GM23338 (cell line): ENCODE measurements at regions not wholly inside any gene's neighbourhood (a gene's known extent, or its start where the extent isn't known, plus 50 kb on each side); places are given as distances from the start of the nearest gene placed in this dataset.

Source experiments
- ATAC-seq: fragments of 200-7000 bp; cut with Tn5 transposase; 3 replicates; pipeline ENCODE4 v1.9.1; 2020
- DNase-seq: peaks from one replicate; pipeline ENCODE4 v3.0.0-alpha.2; 2015; ENCODE audit warnings: low spot score
- H2AFZ ChIP-seq: fragments of 200-600 bp; sonication (generic); 2 replicates; pipeline ENCODE4 v1.8.0; 2016; ENCODE audit warnings: antibody characterized with exemption, mild to moderate bottlenecking, moderate library complexity
- H3F3A ChIP-seq: fragments of 200-600 bp; sonication (generic); replicated peaks from 2 replicates; pipeline ENCODE4 v1.8.0; 2017; ENCODE audit warnings: antibody characterized with exemption, mixed run types, low read depth
- H3K27ac ChIP-seq: fragments of 200-600 bp; sonication (generic); 2 replicates; pipeline ENCODE4 v1.6.1; 2016; ENCODE audit warnings: low read depth
- H3K27me3 ChIP-seq: fragments of 200-600 bp; sonication (generic); 2 replicates; pipeline ENCODE4 v1.8.0; 2016; ENCODE audit warnings: mild to moderate bottlenecking, mixed run types, moderate library complexity; ENCODE audit not compliant: insufficient read depth
- H3K36me3 ChIP-seq: fragments of 200-600 bp; sonication (generic); 2 replicates; pipeline ENCODE4 v1.8.0; 2016; ENCODE audit warnings: mild to moderate bottlenecking; ENCODE audit not compliant: insufficient read depth
- H3K4me1 ChIP-seq: fragments of 200-600 bp; sonication (generic); 2 replicates; pipeline ENCODE4 v1.8.0; 2016; ENCODE audit warnings: mild to moderate bottlenecking, moderate library complexity; ENCODE audit not compliant: insufficient read depth
- H3K4me2 ChIP-seq: fragments of 200-600 bp; sonication (generic); 2 replicates; pipeline ENCODE4 v1.7.1; 2017; ENCODE audit warnings: mixed run types
- H3K4me3 ChIP-seq: fragments of 200-600 bp; sonication (generic); 2 replicates; pipeline ENCODE4 v1.6.1; 2016; ENCODE audit warnings: mixed run types
- H3K79me2 ChIP-seq: fragments of 200-600 bp; sonication (generic); replicated peaks from 2 replicates; pipeline ENCODE4 v1.8.0; 2017; ENCODE audit warnings: mild to moderate bottlenecking; ENCODE audit not compliant: insufficient read depth
- H3K9me2 ChIP-seq: fragments of 200-600 bp; sonication (generic); 2 replicates; pipeline ENCODE4 v1.8.0; 2017; ENCODE audit not compliant: insufficient read depth
- H4K20me1 ChIP-seq: fragments of 200-600 bp; sonication (generic); replicated peaks from 2 replicates; pipeline ENCODE4 v1.8.0; 2017; ENCODE audit warnings: mild to moderate bottlenecking; ENCODE audit not compliant: insufficient read depth
- H3K27ac Mint-ChIP-seq: 2 replicates; pipeline ENCODE4 v1.8.0; 2020; ENCODE audit warnings: inconsistent platforms, mild to moderate bottlenecking, moderate library complexity, mixed read lengths
- H3K27me3 Mint-ChIP-seq: 3 replicates; pipeline ENCODE4 v1.8.0; 2022; ENCODE audit warnings: low read depth, mild to moderate bottlenecking, moderate library complexity, mixed read lengths, inconsistent platforms; ENCODE audit not compliant: insufficient read depth, poor library complexity
- H3K36me3 Mint-ChIP-seq: 3 replicates; pipeline ENCODE4 v1.8.0; 2021; ENCODE audit warnings: low read depth, mild to moderate bottlenecking, inconsistent platforms, moderate library complexity, mixed read lengths
- H3K4me1 Mint-ChIP-seq: 3 replicates; pipeline ENCODE4 v1.8.0; 2020; ENCODE audit warnings: mild to moderate bottlenecking, inconsistent platforms, mixed read lengths
- H3K4me3 Mint-ChIP-seq: 3 replicates; pipeline ENCODE4 v1.8.0; 2021; ENCODE audit warnings: moderate library complexity, mild to moderate bottlenecking, inconsistent platforms, mixed read lengths
- H3K9me3 Mint-ChIP-seq: 3 replicates; pipeline ENCODE4 v1.8.0; 2020; ENCODE audit warnings: moderate library complexity, mild to moderate bottlenecking, inconsistent platforms, mixed read lengths
- ETS1 ChIP-seq: IDR thresholded peaks from 2 replicates; pipeline ENCODE4 v1.6.1; 2016; ENCODE audit warnings: antibody characterized with exemption
- NANOG ChIP-seq: IDR thresholded peaks from 2 replicates; pipeline ENCODE4 v1.6.1; 2016; ENCODE audit warnings: antibody characterized with exemption, borderline replicate concordance
- REST ChIP-seq: IDR thresholded peaks from one replicate; pipeline ENCODE4 v1.6.1; 2018; ENCODE audit warnings: antibody characterized with exemption; ENCODE audit not compliant: unreplicated experiment
- STAT1 ChIP-seq: IDR thresholded peaks from one replicate; pipeline ENCODE4 v1.6.1; 2016; ENCODE audit warnings: antibody characterized with exemption; ENCODE audit not compliant: unreplicated experiment
- ZNF331 ChIP-seq: fragments of 250-450 bp; sonication (Bioruptor Pico); IDR thresholded peaks from 2 replicates; pipeline ENCODE4 v1.5.0; 2020; ENCODE audit warnings: low read depth, mild to moderate bottlenecking, moderate library complexity
- ZNF462 ChIP-seq: fragments of 250-450 bp; sonication (Bioruptor Pico); IDR thresholded peaks from 2 replicates; pipeline ENCODE4 v1.5.0; 2020; ENCODE audit warnings: mild to moderate bottlenecking, moderate library complexity

- ATAC-seq (no peak), DNase-seq (no peak)
- H4K20me1 ChIP-seq: no peaks in the 10 kb centered on the region
- Mint-ChIP-seq H3K36me3 (no peaks in the 10 kb centered on the region; the same call in 2 of the 3 replicates), H3K27me3 (peaks cover 5% of the 10 kb centered on the region), H3K4me1 (peaks cover 6% of the 10 kb centered on the region; the same call in 2 of the 3 replicates), H3K9me3 (no peaks in the 10 kb centered on the region; the same call in 2 of the 3 replicates), H3K4me3 (no peak overlapping the region), H3K27ac (no peak overlapping the region)
- H3K79me2 ChIP-seq: no peaks in the 10 kb centered on the region
- no peaks in the 10 kb centered on the region for H3F3A ChIP-seq
- H3K4me3 ChIP-seq: no peak overlapping the region
- H3K4me2 ChIP-seq: no peak overlapping the region
- TF ChIP-seq ETS1: no peak
- no peak for TF ChIP-seq ZNF462
- TF ChIP-seq REST: no peak
- no peak for TF ChIP-seq STAT1
- no peak for TF ChIP-seq NANOG
- TF ChIP-seq ZNF331 (CRISPR knock-in tag): no peak
- H3K27ac ChIP-seq: no peak overlapping the region
- peaks cover 5% of the 10 kb centered on the region; the same call in 1 of the 2 replicates for H3K9me2 ChIP-seq
- no peak overlapping the region for H2AFZ ChIP-seq
- no peaks in the 10 kb centered on the region for H3K36me3 ChIP-seq
- H3K4me1 ChIP-seq: no peaks in the 10 kb centered on the region
- no peaks in the 10 kb centered on the region for H3K27me3 ChIP-seq
Observed at GRCh38 chr10:35942057-35942456, 300.0 kb upstream of the FZD8 start.
